ENCODE measurements at regions not wholly inside any gene's neighbourhood (a gene's known extent, or its start where the extent isn't known, plus 50 kb on each side); places are given as distances from the start of the nearest gene placed in this dataset.

GRCh38 chr20:23151885-23152284 lies 65.8 kb upstream of the CD93 start:
- Histone ChIP-seq H3K9me3 (ENCODE audit: insufficient read depth, low read length) (no peaks in the 10 kb centered on the region), H3K4me1 (ENCODE audit: low read length) (peaks cover 29% of the 10 kb centered on the region), H3K4me2 (ENCODE audit: low read length) (no peak overlapping the region), H3K27me3 (ENCODE audit: low read depth, low read length) (no peaks in the 10 kb centered on the region), H3K4me3 (ENCODE audit: low read length) (no peak overlapping the region), H3K27ac (ENCODE audit: low read length) (no peak overlapping the region), H3K79me2 (ENCODE audit: low read length) (no peaks in the 10 kb centered on the region), H3K9ac (ENCODE audit: low read length) (no peak overlapping the region), H2AFZ (ENCODE audit: low read depth, low read length) (no peak overlapping the region), H4K20me1 (ENCODE audit: insufficient read depth, low read length) (no peaks in the 10 kb centered on the region), H3K36me3 (replicated peaks; ENCODE audit: low read depth, low read length) (no peaks in the 10 kb centered on the region)
- no peak for TF ChIP-seq EZH2phosphoT487 (IDR thresholded peaks at IDR 0.05; ENCODE audit: low read depth)
- TF ChIP-seq CTCF (IDR thresholded peaks at IDR 0.05; ENCODE audit: low read depth, low read length): no peak

GRCh38 chr20:23151008-23151703 lies 65.0 kb upstream of the CD93 start:
- Histone ChIP-seq H3K9ac (ENCODE audit: low read length) (no peak overlapping the region), H3K27me3 (ENCODE audit: low read depth, low read length) (no peaks in the 10 kb centered on the region), H3K4me3 (ENCODE audit: low read length) (no peak overlapping the region), H3K9me3 (ENCODE audit: insufficient read depth, low read length) (no peaks in the 10 kb centered on the region), H3K4me1 (ENCODE audit: low read length) (peaks cover 35% of the 10 kb centered on the region), H3K79me2 (ENCODE audit: low read length) (no peaks in the 10 kb centered on the region), H2AFZ (ENCODE audit: low read depth, low read length) (peak overlapping the region; percentile 41; the same call in 1 of the 2 replicates), H3K27ac (ENCODE audit: low read length) (no peak overlapping the region), H3K36me3 (replicated peaks; ENCODE audit: low read depth, low read length) (no peaks in the 10 kb centered on the region), H4K20me1 (ENCODE audit: insufficient read depth, low read length) (no peaks in the 10 kb centered on the region), H3K4me2 (ENCODE audit: low read length) (no peak overlapping the region)
- no peak for TF ChIP-seq EZH2phosphoT487 (IDR thresholded peaks at IDR 0.05; ENCODE audit: low read depth)

GRCh38 chr20:23150304-23151007 lies 64.3 kb upstream of the CD93 start:
- Histone ChIP-seq H2AFZ (ENCODE audit: low read depth, low read length) (peak overlapping the region; percentile 41; the same call in 1 of the 2 replicates), H3K4me2 (ENCODE audit: low read length) (no peak overlapping the region), H4K20me1 (ENCODE audit: insufficient read depth, low read length) (no peaks in the 10 kb centered on the region), H3K9me3 (ENCODE audit: insufficient read depth, low read length) (no peaks in the 10 kb centered on the region), H3K4me1 (ENCODE audit: low read length) (peaks cover 42% of the 10 kb centered on the region), H3K27me3 (ENCODE audit: low read depth, low read length) (no peaks in the 10 kb centered on the region), H3K9ac (ENCODE audit: low read length) (no peak overlapping the region), H3K27ac (ENCODE audit: low read length) (no peak overlapping the region), H3K4me3 (ENCODE audit: low read length) (no peak overlapping the region), H3K79me2 (ENCODE audit: low read length) (no peaks in the 10 kb centered on the region), H3K36me3 (replicated peaks; ENCODE audit: low read depth, low read length) (no peaks in the 10 kb centered on the region)
- TF ChIP-seq CTCF (IDR thresholded peaks at IDR 0.05; ENCODE audit: low read depth, low read length) (no peak), EZH2phosphoT487 (IDR thresholded peaks at IDR 0.05; ENCODE audit: low read depth) (no peak)

GRCh38 chr20:23149623-23150279 lies 63.6 kb upstream of the CD93 start:
- no peak overlapping the region for H3K4me3 ChIP-seq (ENCODE audit: low read length)
- H4K20me1 ChIP-seq (ENCODE audit: insufficient read depth, low read length): no peaks in the 10 kb centered on the region
- no peaks in the 10 kb centered on the region for H3K36me3 ChIP-seq (replicated peaks; ENCODE audit: low read depth, low read length)
- H3K27me3 ChIP-seq (ENCODE audit: low read depth, low read length): no peaks in the 10 kb centered on the region
- no peak overlapping the region for H3K4me2 ChIP-seq (ENCODE audit: low read length)
- H3K27ac ChIP-seq (ENCODE audit: low read length): no peak overlapping the region
- no peaks in the 10 kb centered on the region for H3K9me3 ChIP-seq (ENCODE audit: insufficient read depth, low read length)
- TF ChIP-seq EZH2phosphoT487 (IDR thresholded peaks at IDR 0.05; ENCODE audit: low read depth) (no peak), CTCF (IDR thresholded peaks at IDR 0.05; ENCODE audit: low read depth, low read length) (no peak)
- peaks cover 46% of the 10 kb centered on the region for H3K4me1 ChIP-seq (ENCODE audit: low read length)
- H3K79me2 ChIP-seq (ENCODE audit: low read length): no peaks in the 10 kb centered on the region
- H2AFZ ChIP-seq (ENCODE audit: low read depth, low read length): no peak overlapping the region
- no peak overlapping the region for H3K9ac ChIP-seq (ENCODE audit: low read length)
